MM.1S (cell line): ENCODE measurements at regions not wholly inside any gene's neighbourhood (a gene's known extent, or its start where the extent isn't known, plus 50 kb on each side); places are given as distances from the start of the nearest gene placed in this dataset.

Experiments
- CTCF ChIP-seq: fragments of 300-600 bp; sonication (generic); IDR thresholded peaks from 2 replicates; pipeline ENCODE4 v1.5.1; 2016; ENCODE audit warnings: antibody characterized with exemption, low read length, mixed read lengths
- EZH2 ChIP-seq: fragments of 300-600 bp; sonication (generic); optimal IDR thresholded peaks from 2 replicates; pipeline ENCODE3; 2017; ENCODE audit warnings: low read depth, mild to moderate bottlenecking, antibody characterized with exemption, low read length, mixed read lengths
- EZH2phosphoT487 ChIP-seq: fragments of 300-600 bp; sonication (generic); IDR thresholded peaks from 2 replicates; pipeline ENCODE4 v1.6.1; 2018; ENCODE audit warnings: antibody characterized with exemption, low read length

DNA sequence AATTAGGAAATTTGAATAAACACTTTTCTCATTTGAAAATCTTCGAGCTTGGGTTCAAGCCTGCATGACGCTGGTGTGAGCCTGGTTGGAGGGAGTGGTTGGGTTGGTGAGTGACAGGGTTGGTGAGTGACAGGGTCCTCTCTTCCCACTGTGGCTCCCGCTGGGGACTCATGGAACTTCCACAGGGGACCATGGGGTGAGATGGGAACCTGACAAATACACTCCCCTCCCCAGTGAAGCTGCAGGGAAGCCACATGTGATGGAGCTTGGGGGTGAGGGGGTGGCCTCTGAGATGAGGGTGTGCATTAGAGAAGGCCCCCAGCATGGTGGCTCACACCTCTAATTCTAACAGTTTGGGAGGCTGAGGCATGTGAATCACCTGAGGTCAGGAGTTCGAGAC, 66.8 kb downstream of the RTL6 start:
- TF ChIP-seq EZH2phosphoT487 (no peak), CTCF (no peak), EZH2 (no peak)
